Mammary epithelial cell (primary cell): ENCODE measurements at regions not wholly inside any gene's neighbourhood (a gene's known extent, or its start where the extent isn't known, plus 50 kb on each side); places are given as distances from the start of the nearest gene placed in this dataset.

Source experiments
- EZH2 ChIP-seq: IDR thresholded peaks from 2 replicates; pipeline ENCODE4 v1.6.1; 2012; ENCODE audit warnings: low read length, inconsistent platforms, borderline replicate concordance
- TF ChIP-seq, protein P1 (sequence below), 2 donors: IDR thresholded peaks in 1 of 2; conservative IDR thresholded peaks in 1 of 2; 2 replicates each; pipeline ENCODE4 v1.5.1; 2011 to 2012; ENCODE audit warnings: inconsistent platforms in 2 of 2, low read length in 2 of 2, mild to moderate bottlenecking in 2 of 2, control low read depth in 1 of 2, low read depth in 1 of 2; ENCODE audit not compliant: insufficient read depth in 1 of 2; ENCODE audit errors: extremely low read depth in 1 of 2

DNA sequence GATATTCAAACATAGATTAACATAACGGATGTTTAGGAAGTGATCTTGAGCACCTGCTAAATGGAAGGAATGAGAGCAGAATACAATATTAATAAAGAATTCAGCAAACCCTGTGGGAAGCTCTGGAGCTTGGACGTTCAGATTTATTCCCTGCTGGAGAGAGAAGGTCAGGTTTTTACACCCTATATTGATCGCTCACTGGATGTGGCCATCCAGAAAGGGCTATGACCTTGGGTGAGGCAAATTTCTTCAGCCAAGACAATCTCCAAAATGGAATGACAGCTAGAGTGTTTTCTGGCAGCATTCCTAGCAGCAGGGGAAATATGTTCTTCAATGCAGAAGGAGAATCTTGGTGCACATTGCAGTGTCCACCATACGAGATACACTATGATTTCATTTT lies 288.3 kb downstream of the IRS1 start:
- TF ChIP-seq EZH2, result no peak
- TF ChIP-seq, protein P1, sequence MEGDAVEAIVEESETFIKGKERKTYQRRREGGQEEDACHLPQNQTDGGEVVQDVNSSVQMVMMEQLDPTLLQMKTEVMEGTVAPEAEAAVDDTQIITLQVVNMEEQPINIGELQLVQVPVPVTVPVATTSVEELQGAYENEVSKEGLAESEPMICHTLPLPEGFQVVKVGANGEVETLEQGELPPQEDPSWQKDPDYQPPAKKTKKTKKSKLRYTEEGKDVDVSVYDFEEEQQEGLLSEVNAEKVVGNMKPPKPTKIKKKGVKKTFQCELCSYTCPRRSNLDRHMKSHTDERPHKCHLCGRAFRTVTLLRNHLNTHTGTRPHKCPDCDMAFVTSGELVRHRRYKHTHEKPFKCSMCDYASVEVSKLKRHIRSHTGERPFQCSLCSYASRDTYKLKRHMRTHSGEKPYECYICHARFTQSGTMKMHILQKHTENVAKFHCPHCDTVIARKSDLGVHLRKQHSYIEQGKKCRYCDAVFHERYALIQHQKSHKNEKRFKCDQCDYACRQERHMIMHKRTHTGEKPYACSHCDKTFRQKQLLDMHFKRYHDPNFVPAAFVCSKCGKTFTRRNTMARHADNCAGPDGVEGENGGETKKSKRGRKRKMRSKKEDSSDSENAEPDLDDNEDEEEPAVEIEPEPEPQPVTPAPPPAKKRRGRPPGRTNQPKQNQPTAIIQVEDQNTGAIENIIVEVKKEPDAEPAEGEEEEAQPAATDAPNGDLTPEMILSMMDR (conservative IDR thresholded peaks at IDR 0.05 in 1 of 2, IDR thresholded peaks at IDR 0.05 in 1 of 2; ENCODE audit: extremely low read depth in 1 of 2, insufficient read depth in 1 of 2, low read depth in 1 of 2, low read length in 2 of 2), result no peak
